Neural cell (in vitro differentiated cells): ENCODE measurements at regions not wholly inside any gene's neighbourhood (a gene's known extent, or its start where the extent isn't known, plus 50 kb on each side); places are given as distances from the start of the nearest gene placed in this dataset.

ENCODE experiments used
- H2AFZ ChIP-seq: fragments of 200-600, 300-800 bp; sonication (generic), shearing (Covaris generic); 2 replicates; pipeline ENCODE4 v1.6.0; 2014; ENCODE audit warnings: low read depth, mild to moderate bottlenecking, antibody characterized with exemption, low read length, moderate library complexity
- H3F3A ChIP-seq: fragments of 200-600 bp; shearing (Covaris generic); 2 replicates; pipeline ENCODE4 v1.6.1; 2016; ENCODE audit warnings: mild to moderate bottlenecking, moderate library complexity, mixed read lengths, antibody characterized with exemption, low read length; ENCODE audit not compliant: insufficient read depth, poor library complexity, severe bottlenecking
- H3K27ac ChIP-seq: fragments of 200-600, 300-800 bp; sonication (generic), shearing (Covaris generic); 2 replicates; pipeline ENCODE4 v1.5.1; 2014; ENCODE audit warnings: mild to moderate bottlenecking, low read length, moderate library complexity
- H3K27me3 ChIP-seq: fragments of 300-800, 200-600 bp; sonication (generic), shearing (Covaris generic); 2 replicates; pipeline ENCODE4 v1.6.0; 2014; ENCODE audit warnings: mild to moderate bottlenecking, low read depth, low read length, moderate library complexity; ENCODE audit not compliant: insufficient read depth
- H3K36me3 ChIP-seq: fragments of 300-800, 200-600 bp; sonication (generic), shearing (Covaris generic); 2 replicates; pipeline ENCODE4 v1.5.1; 2014; ENCODE audit warnings: mild to moderate bottlenecking, antibody characterized with exemption, low read length, moderate library complexity; ENCODE audit not compliant: insufficient read depth
- H3K4me2 ChIP-seq: fragments of 300-800, 200-600 bp; sonication (generic), shearing (Covaris generic); 2 replicates; pipeline ENCODE4 v1.6.0; 2014; ENCODE audit warnings: mild to moderate bottlenecking, low read length
- H3K4me3 ChIP-seq: fragments of 300-800, 200-600 bp; sonication (generic), shearing (Covaris generic); 2 replicates; pipeline ENCODE4 v1.5.1; 2014; ENCODE audit warnings: mild to moderate bottlenecking, low read length, moderate library complexity
- H3K79me2 ChIP-seq: fragments of 200-600 bp; shearing (Covaris generic); replicated peaks from 2 replicates; pipeline ENCODE4 v1.6.0; 2014; ENCODE audit warnings: mild to moderate bottlenecking, low read length, moderate library complexity; ENCODE audit not compliant: insufficient read depth
- H3K9ac ChIP-seq: fragments of 300-800, 200-600 bp; sonication (generic), shearing (Covaris generic); 2 replicates; pipeline ENCODE4 v1.6.1; 2016; ENCODE audit warnings: mild to moderate bottlenecking, low read length, mixed read lengths
- H3K9me2 ChIP-seq: fragments of 200-600 bp; shearing (Covaris generic); 2 replicates; pipeline ENCODE4 v1.6.1; 2016; ENCODE audit warnings: mild to moderate bottlenecking, low read length, mixed read lengths; ENCODE audit not compliant: insufficient read depth
- H3K9me3 ChIP-seq: fragments of 200-600, 300-800 bp; sonication (generic), shearing (Covaris generic); 2 replicates; pipeline ENCODE4 v1.6.1; 2016; ENCODE audit warnings: mild to moderate bottlenecking, mixed run types, low read length, moderate library complexity, mixed read lengths
- H4K20me1 ChIP-seq: fragments of 200-600 bp; shearing (Covaris generic); 2 replicates; pipeline ENCODE4 v1.6.1; 2016; ENCODE audit warnings: mild to moderate bottlenecking, mixed run types; ENCODE audit not compliant: insufficient read depth
- CTCF ChIP-seq: fragments of 450-650 bp; IDR thresholded peaks from 2 replicates; pipeline ENCODE4 v1.5.1; 2014; ENCODE audit warnings: antibody characterized with exemption, mild to moderate bottlenecking, moderate library complexity; ENCODE audit not compliant: poor library complexity, severe bottlenecking
- EP300 ChIP-seq: fragments of 450-650 bp; conservative IDR thresholded peaks from 2 replicates; pipeline ENCODE4 v1.6.1; 2014; ENCODE audit warnings: antibody characterized with exemption, mild to moderate bottlenecking, moderate library complexity; ENCODE audit not compliant: poor library complexity, severe bottlenecking
- EZH2 ChIP-seq: fragments of 200-600, 300-800 bp; shearing (Covaris generic), sonication (generic); IDR thresholded peaks from 2 replicates; pipeline ENCODE4 v1.6.1; 2014; ENCODE audit warnings: antibody characterized with exemption, low read length, borderline replicate concordance, mild to moderate bottlenecking; ENCODE audit not compliant: insufficient read depth, poor library complexity, severe bottlenecking
- MXI1 ChIP-seq: fragments of 450-650 bp; conservative IDR thresholded peaks from 2 replicates; pipeline ENCODE4 v1.6.1; 2014; ENCODE audit warnings: antibody characterized with exemption, mild to moderate bottlenecking; ENCODE audit not compliant: poor library complexity, severe bottlenecking
- POLR2AphosphoS5 ChIP-seq: IDR thresholded peaks from 2 replicates; pipeline ENCODE4 v1.6.1; 2012
- RAD21 ChIP-seq: fragments of 450-650 bp; conservative IDR thresholded peaks from 2 replicates; pipeline ENCODE4 v1.6.1; 2014; ENCODE audit warnings: antibody characterized with exemption, mild to moderate bottlenecking, moderate library complexity
- REST ChIP-seq: IDR thresholded peaks from 2 replicates; pipeline ENCODE4 v1.6.1; 2012; ENCODE audit warnings: borderline replicate concordance
- SMC3 ChIP-seq: fragments of 450-650 bp; conservative IDR thresholded peaks from 2 replicates; pipeline ENCODE4 v1.6.1; 2014; ENCODE audit warnings: antibody characterized with exemption, mild to moderate bottlenecking, moderate library complexity; ENCODE audit not compliant: poor library complexity
- TAF1 ChIP-seq: IDR thresholded peaks from 2 replicates; pipeline ENCODE4 v1.6.1; 2012; ENCODE audit warnings: low read depth

- H4K20me1 ChIP-seq, result no peaks in the 10 kb centered on the region
- no peak overlapping the region for H2AFZ ChIP-seq
- no peaks in the 10 kb centered on the region for H3K36me3 ChIP-seq
- no peak overlapping the region for H3K9ac ChIP-seq
- H3K27me3 ChIP-seq, result no peaks in the 10 kb centered on the region
- no peaks in the 10 kb centered on the region for H3K9me3 ChIP-seq
- no peak overlapping the region for H3K4me3 ChIP-seq
- no peaks in the 10 kb centered on the region for H3K79me2 ChIP-seq
- H3K4me2 ChIP-seq, result no peak overlapping the region
- no peaks in the 10 kb centered on the region for H3F3A ChIP-seq
- no peak overlapping the region for H3K27ac ChIP-seq
- TF ChIP-seq EP300 (no peak), RAD21 (no peak), MXI1 (no peak), EZH2 (no peak), CTCF (no peak), SMC3 (no peak), REST (no peak), TAF1 (no peak), POLR2AphosphoS5 (no peak)
- no peaks in the 10 kb centered on the region for H3K9me2 ChIP-seq
These were observed 1455.1 kb upstream of the CDH9 start for GRCh38 chr5:28493456-28493855.

GRCh38 chr5:28488752-28489151 is 1450.4 kb upstream of the CDH9 start:
- H3K4me3 ChIP-seq, result no peak overlapping the region
- no peak overlapping the region for H3K9ac ChIP-seq
- H4K20me1 ChIP-seq, result no peaks in the 10 kb centered on the region
- H3K79me2 ChIP-seq, result no peaks in the 10 kb centered on the region
- no peak overlapping the region for H2AFZ ChIP-seq
- no peaks in the 10 kb centered on the region for H3K27me3 ChIP-seq
- no peaks in the 10 kb centered on the region for H3K9me2 ChIP-seq
- no peak overlapping the region for H3K27ac ChIP-seq
- no peaks in the 10 kb centered on the region for H3K36me3 ChIP-seq
- no peak for TF ChIP-seq TAF1
- no peak for TF ChIP-seq EP300
- no peak for TF ChIP-seq REST
- TF ChIP-seq MXI1, result no peak
- no peak for TF ChIP-seq SMC3
- TF ChIP-seq CTCF, result no peak
- no peak for TF ChIP-seq EZH2
- TF ChIP-seq POLR2AphosphoS5, result no peak
- TF ChIP-seq RAD21, result no peak
- H3K4me2 ChIP-seq, result no peak overlapping the region
- no peaks in the 10 kb centered on the region for H3F3A ChIP-seq
- no peaks in the 10 kb centered on the region for H3K9me3 ChIP-seq
